Fibroblast of upper back skin (primary cell): ENCODE measurements at regions not wholly inside any gene's neighbourhood (a gene's known extent, or its start where the extent isn't known, plus 50 kb on each side); places are given as distances from the start of the nearest gene placed in this dataset.

Experiments used
- DNase-seq: peaks from one replicate; pipeline ENCODE4 v3.0.0-alpha.2; 2013

DNA sequence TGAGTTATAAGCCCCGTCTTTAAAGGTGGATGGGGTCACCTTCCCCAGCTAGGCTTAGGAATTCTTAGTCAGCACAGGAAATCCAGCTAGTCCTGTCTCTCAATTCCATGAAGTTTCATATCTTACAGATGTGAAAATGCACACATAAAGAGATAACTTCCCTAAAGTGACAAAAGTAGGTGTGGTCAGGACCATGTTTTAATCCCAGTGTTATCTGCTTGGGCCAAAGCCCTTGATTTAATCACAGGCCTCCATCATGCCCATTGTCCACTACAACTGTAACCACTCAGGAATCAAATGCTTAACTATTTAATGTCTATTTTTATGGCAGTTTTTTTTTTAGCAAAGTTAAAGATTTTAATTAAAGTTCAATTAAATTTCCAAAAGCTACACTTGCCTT lies 194.4 kb upstream of the BTG1 start:
- no peak for DNase-seq

DNA sequence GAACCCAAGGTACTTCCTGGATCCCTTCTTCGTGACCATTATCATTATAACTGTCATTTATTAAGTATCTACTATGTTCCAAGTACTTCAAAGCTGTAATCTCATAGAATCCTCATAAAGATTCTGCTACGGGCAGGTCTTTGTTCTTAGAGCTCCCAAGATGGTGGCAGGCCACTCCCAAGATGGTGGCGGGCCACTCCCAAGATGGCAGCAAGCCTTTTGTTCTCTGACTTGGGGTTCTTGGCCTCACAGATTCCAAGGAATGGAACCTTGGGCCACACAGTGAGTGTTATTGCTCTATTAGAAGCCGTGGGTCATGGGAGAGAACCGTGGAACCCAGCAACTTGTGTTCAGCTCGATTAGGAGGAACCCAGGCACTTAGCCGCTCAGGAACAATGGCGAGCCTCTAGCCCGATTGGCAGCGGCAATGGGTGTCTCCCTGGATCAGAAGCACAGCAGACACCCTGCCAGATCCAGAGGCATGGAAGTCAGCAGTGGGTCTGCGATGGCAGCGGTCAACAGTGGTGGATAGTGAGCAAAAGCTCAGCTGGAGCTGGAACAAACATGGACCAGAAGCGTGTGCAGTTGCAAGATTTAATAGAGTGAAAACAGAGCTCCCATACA lies 193.7 kb upstream of the BTG1 start:
- DNase-seq: no peak

DNA sequence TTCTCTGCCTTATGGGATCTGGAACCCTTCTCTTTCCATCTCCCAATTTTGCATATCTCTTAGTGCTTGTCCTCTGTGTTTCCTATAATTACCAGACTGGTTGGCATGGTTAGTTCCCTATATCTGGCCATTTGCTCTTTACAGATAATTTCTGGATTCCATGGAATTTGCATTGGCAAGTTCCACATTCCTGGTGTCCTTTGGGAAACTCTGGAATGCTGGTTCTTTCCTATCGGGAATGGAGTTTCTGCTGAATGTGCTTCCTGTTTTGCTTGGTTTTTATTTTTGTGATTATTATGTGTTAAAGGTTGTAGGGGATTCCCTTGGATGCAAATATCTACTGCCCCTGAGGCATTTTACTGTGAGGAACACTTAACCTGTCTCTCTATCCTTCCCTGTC lies 193.0 kb upstream of the BTG1 start:
- peak; percentile 42 for DNase-seq

DNA sequence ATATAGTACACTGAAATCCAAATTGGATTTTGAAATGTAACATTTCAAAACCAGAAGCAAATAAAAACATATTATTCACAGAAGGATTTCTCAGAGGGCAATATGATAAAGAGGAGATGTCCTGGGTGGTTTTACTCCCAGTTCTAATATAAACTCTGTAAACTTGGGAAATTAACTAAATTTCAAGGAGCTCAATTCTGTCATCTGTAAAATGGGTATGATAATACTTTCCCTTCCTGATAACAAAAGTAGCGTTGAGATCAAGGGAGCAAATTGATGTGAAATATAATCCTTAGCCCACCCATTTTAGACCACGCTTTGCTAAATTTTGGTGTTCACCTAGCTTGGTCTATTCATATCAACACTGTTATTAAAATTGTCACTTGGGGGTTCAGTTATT lies 192.5 kb upstream of the BTG1 start:
- no peak for DNase-seq

DNA sequence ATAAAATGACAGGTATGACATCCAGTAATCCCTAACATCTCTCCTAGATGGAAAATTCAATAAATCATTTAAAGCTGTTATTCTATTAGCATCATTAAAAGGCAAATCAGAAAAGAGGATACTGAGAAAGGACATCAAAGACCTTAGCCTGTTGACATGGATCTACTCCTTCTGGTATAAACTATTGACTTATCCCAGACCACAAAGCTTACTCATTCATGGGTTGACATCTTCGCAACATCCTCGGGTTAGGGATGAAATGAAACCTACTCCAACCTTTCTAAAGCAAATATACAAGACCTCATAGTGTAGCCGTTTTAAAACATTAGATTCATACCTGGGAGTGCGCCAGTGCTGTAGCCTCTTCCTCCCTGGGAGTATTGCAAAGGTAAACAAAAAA lies 191.5 kb upstream of the BTG1 start:
- no peak for DNase-seq

DNA sequence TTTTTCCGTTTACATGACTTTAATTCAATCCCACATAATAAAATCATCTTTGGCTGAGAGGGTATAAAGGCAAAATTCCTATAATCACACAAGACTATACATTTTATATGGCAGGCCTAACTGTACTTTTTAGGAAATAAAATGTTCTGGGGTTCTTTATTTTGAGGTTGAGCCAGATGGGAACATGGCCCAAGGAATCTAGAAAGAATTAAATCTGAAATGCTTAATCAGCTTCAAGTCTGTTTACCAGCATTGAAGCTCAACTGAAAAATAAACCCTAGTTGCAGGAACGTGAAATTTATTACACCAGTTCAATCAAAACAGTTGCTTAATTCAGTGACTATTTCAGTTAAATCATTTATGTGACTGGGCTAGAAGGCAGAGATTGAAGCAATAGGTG lies 191.0 kb upstream of the BTG1 start:
- DNase-seq: no peak

DNA sequence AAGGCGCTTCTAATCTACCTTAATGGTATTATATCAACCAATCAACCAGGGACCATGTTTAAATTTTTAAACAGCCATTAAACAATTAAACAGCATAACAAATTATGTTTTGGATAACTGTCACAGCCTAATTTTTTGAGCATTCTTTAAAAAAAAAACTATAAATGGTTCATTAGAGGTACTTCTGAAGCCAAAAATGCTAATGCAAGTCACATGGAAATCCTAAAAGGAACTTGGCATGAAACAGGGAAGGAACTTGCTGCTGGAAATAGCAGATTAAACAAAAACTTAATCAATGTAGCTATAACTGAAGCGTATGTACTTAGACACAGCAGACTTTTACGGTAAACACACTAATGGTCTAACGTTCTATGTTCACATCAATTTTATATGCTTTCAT lies 190.2 kb upstream of the BTG1 start:
- no peak for DNase-seq

DNA sequence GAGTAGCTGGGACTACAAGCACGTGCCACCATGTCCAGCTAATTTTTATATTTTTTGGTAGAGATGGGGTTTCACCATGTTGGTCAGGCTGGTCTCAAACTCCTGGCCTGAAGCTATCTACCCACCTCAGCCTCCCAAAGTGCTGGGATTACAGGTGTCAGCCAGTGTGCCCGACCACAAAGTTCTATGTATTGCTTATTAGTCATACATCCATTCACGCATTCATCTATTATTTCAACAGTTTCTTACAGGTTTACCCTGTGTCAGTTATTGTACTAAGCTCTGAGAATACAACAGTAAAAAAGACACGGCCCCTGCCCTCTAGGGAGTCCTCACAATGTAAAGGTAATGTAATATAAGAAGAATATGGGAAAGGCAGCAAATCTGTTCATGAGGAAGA lies 188.9 kb upstream of the BTG1 start:
- DNase-seq: no peak

DNA sequence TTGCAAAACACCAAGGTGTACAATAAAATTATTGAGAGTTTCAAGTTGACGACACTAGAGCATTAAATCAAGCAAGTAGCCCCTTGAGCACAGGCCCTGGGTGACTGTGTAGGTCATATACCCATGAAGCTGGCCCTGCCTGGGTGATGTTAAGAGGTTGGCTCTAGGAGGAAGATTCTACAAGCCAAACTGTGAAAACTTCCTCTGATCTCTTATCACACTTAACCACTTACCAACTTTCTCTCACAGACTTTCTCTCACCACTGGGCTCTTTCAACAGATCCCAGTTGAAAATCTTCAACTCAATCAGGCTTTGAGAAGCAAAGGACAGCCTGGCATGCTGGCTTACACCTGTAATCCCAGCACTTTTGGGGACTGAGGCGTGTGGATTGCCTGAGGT lies 186.9 kb upstream of the BTG1 start:
- no peak for DNase-seq

DNA sequence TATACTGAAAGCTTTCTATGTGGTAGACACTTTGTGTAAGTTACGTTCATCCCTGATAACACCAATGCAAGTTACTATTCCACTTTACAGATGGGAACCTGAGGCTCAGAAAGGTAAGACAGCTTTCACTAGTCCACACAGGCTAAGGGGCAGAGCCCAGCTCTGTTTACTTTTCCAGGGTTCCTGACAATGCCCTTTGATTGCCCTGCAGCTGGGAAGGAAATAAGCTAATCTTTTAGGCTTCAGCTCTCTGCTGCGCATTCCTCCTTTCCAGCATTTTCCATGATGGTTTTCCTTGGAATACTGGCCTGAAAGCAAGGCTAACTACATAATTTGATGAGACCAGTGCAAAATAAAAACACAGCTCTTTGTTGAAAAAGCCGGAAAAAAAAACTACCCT lies 185.7 kb upstream of the BTG1 start:
- no peak for DNase-seq

DNA sequence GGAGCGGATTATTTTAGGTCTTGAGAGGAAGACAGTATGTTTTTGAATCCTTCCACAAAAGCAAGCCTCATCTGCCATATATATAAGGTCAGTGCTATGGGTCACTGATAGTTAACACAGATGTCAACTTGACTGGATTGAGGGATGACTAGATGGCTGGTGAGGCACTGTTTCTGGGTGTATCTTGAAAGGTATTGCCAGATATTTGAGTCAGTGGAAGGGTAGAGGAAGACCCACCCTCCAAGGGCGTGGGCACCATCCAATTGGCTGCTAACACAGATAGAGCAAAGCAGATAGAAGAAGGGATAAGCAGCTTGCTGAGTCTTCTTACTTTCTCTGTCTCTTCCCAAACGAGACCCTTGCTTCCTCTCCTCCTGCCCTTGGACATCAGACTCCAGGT lies 185.0 kb upstream of the BTG1 start:
- no peak for DNase-seq

DNA sequence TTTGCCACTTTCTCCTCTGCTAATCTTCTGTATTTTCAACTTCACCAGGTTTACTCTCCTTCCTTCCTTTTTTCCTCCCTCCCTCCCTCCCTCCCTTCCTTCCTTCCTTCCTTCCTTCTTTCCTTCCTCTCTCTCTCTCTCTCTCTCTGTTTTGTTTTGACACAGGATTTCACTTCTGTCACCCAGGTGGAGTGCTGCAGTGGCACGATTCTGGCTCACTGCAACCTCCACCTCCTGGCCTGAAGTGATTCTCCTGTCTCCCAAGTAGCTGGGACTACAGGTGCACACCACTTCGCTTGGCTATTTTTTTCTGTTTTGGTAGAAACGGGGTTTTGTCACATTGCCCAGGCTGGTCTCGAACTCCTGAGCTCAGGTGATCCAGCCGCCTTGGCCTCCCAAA lies 181.2 kb upstream of the BTG1 start:
- DNase-seq: no peak

DNA sequence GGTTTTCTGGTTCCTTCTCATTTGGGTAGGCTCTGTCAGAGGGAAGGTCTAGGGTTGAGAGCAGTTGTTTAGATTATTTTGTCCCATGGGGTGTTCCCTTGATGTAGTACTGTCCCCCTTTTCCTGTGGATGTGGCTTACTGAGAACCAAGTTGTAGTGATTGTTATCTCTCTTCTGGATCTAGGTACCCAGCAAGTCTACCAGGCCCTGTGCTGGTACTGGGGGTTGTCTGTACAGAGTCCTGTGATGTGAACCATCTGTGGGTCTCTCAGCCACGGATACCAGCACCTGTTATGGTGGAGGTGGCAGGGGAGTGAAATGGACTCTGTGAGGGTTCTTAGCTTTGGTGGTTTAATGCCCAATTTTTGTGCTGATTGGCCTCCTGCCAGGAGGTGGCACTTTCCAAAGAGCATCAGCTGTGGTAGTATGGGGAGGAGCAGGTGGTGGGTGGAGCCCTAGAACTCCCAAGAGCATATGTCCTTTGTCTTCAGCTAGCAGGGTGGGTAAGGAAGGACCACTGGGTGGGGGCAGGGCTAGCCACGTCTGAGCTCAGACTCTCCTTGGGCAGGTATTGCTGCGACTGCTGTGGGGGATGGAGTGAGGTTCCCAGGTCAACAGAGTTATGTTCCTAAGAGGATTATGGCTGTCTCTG lies 179.3 kb upstream of the BTG1 start:
- DNase-seq: no peak

DNA sequence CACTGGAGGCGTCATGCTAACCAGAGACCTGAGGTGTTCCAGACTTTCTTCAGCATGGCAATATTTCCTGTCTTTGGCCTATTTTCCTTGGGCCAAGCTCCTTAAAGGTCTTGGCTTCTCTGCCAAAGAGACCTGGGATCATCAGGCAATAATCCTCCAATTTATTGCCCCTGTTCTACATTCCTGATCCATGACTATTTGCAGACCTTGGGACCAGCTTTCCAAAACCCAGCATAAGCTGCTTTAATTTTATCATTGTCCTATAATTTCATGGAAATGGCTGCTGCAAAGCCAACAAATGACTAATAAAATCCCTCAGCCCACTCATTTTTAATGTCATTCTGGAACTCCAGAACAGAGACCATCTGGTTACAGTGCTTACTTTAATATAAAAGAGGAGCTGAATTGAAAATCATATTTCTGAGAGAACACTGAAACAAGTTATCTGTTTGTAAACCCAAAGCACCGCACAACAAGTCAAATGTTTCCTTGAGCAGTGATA lies 166.9 kb upstream of the BTG1 start:
- DNase-seq: no peak

DNA sequence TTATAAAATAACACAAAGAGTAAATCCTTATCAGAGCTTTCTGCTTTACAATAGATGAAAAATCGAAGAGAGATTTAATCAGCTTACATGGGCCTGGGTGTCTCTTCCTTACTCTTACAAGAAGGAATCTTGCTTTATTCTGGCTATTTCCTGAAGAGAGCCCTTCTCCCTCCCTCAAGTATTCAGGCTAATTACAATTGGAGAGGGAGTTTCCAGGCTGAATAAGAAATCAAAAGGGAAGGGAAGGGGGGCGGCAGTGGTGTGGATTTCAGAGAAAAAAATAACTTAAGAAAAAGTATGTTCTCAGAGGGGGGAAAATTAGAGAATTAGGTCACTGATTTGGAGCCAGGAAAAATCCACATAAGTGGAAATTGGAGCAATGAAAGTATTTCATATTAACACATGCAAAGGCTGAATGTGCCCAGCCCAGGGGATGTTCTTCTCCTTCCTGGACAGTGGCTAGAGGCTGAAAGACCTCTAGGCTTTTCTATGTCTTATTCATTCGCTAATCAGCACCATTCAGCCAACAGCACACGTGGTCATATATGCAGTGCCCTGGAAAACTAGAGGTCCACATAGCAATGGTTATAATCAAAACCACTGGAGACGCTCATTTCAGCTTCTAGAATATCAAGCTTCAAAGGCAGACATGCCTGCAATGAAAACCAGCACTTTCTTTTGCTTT lies 158.9 kb upstream of the BTG1 start:
- DNase-seq: peak; percentile 40

DNA sequence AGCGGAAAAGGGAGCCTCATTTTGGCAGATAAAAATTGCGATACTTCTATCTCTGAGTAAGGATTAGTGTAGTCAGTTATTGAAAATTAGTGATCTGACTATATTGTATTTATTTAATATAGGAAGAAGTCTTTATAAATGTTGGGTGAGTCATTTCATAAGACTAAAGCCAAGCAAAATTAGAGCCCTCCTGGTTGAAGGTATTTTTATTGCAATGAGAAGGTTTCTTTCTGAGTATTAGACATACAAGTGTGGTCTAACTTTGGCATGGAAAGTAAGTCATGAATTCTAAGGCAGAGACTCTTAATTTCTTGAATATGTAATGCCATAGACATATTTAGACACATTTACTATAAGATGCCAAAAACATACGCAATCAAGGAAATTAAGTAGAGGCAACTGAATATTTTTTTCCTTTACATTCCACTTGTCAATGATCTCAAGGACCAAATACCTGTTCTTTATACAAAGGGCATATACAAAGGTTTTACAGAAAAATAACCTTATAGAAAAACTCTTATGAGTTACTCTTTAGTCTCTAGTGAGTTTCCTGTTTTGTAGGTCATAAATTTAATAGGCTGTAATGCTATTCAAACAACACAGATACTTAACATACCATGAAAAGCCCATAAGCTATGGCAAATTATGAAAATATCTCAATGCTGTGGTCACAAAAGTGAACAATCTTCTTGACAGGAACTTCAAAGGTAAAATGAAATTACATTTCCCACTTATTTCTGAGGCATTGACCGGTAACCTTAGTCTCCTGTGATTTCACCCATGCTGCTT lies 156.6 kb upstream of the BTG1 start:
- DNase-seq: no peak

DNA sequence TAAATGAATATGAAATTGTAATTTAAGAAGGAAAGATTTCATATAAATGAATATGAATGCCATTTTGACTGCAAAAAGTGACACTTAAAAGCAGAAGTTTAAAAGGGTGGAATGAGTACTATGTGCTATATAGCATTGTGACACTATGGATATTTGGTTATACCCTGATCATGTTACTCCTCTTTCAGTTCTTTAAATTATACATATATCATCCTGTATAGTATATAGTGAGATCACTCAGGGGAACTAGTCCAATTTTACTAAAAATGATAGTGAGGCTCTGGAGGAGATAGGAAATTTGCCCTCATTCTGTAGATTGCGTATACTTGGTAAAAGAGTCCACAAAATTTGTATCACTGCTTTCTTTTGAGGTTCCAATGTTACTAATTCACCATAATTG lies 155.7 kb upstream of the BTG1 start:
- DNase-seq: no peak

DNA sequence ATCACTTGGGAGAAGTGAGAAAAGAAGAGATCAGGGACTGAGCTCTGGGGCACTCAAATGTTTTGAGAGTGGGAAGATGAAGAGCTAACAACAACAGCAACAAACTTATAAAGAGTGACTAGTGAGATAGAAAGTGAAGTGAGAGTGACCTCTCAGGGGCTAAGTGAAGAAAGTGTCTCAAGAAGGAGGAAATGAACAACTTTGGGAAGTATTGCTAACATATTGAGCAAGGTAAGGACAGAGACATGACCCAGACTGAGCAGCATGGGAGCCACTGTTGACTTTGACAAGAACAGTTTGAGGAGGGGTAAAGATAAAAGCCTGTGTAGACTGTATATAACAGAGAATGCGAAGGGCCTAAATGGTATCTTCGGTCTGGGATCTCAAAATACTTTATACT lies 155.1 kb upstream of the BTG1 start:
- DNase-seq: no peak

DNA sequence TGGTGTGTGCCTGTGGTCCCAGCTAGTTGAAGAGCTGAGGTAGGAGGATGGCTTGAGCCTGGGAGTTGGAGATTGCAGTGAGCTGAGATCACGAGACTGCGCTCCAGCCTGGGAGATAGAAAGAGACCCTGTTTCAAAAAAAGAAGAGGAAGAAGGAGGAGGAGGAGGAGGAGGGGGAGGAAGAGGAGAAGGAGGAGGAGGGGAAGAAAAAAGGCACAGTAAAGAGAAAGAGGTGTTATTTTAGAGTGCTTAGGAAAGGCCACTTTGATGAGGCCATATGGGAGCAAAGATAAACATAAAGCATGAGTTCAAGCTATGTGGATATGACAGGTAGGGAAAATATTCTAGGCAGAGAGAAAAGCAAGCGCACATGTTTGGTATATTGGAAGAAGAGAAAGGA lies 154.1 kb upstream of the BTG1 start:
- DNase-seq: no peak

DNA sequence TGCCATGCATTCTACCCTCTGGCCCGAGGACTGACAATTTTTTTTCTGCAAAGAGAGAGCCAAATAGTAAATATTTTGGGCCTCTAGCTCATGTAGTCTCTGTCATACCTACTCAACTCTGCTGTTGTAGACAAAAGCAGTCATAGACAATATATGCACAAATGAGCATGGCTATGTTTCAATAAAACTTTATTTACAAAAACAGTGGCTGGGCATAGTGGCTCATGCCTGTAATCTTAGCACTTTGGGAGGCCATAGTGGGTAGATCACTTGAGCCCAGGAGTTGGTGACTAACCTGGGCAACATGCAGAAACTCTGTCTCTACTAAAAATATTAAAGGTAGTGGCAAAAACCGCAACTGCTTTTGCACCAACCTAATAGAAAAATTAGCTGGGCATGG lies 153.7 kb upstream of the BTG1 start:
- DNase-seq: no peak

DNA sequence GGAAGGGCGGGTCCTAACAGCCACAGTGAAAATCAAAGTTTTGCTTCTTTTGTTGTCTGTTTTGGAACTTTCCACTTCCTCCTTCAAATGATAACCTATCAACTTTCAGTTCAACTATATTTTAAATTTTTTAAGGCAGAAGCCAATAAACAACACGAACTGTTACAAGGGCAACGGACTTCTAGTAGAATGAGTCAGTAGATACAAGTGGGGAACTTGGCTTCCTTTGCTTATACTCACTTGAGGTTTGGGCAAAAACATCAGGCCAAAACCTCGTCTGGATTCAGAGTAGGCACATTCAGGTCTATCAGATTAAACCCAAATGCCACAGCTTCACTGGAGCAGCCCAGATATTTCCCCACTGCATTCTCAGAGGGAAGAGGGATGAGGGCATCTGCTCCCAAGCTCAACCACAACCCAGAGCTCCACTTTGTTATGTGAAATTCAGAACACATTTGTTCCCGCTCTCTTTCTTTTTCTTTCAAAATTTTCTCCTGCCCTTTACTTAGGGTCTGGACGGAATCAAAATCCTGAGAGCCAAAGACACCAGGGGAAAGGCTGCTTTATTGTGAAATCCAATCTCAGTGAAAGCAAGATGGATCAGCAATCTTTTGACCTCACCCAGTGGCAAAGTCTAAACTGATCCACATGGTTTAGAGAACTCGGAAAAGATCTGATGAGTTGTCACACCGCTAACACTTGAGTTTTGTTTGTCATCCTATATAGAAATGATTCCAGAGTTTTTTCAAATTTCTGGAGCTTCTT lies 152.5 kb upstream of the BTG1 start:
- peak; percentile 76 for DNase-seq

DNA sequence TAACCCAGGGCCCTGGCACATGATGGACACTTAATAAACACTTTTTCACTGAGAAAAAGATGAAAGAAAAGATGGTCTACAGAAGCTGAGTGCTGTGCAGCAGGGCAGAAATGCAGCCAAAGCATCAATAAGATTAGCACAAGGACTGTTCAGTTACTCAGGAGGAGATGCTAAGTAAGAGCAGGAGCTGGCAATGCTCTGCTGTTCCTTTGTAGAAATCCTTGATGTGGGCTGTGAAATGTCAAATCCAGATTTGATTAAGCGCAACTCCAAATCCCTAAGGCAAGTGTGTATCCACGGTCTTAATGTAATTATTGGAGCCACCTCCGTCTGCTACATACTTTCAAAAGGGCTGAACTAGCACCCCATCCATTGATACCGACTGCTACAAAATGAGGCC lies 151.8 kb upstream of the BTG1 start:
- no peak for DNase-seq

DNA sequence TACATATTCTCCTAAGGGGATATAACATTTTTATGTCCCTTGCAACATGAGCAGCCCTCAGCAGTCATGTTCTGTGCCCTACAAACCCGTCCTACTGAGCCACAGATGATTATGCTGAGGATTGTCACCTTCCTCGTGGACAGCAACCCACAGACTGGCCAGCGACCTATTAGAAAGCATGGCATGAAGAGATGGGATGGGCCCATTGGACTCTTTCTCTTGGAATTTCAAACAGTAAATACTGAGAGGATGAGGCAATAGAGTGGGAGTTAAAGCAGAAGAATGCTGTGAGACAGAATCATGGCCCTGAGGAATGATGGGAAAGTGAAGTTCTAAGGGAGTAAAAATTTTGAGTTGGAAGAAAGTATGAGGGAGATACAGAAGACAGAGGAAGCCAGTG lies 149.9 kb upstream of the BTG1 start:
- no peak for DNase-seq
